Thyroid gland (tissue), 4 donors: ENCODE measurements at regions not wholly inside any gene's neighbourhood (a gene's known extent, or its start where the extent isn't known, plus 50 kb on each side); places are given as distances from the start of the nearest gene placed in this dataset.
A peak's percentile ranks its signal among the peaks of the same experiment; 100 is the strongest.

Source experiments
- DNase-seq, 2 donors: peaks; one replicate each; pipeline ENCODE4 v3.0.0-alpha.2; 2019
- H3K27ac ChIP-seq, 3 donors: fragments of 200-600 bp; sonication (generic); 1 replicate in 2 of 3; 2 replicates in 1 of 3; pipeline ENCODE4 v1.5.1; 2016 to 2019; ENCODE audit warnings: mild to moderate bottlenecking in 1 of 3, moderate library complexity in 1 of 3
- H3K27me3 ChIP-seq: fragments of 200-600 bp; sonication (generic); one replicate; pipeline ENCODE4 v1.5.1; 2019
- H3K36me3 ChIP-seq, 2 donors: fragments of 200-600 bp; sonication (generic); one replicate each; pipeline ENCODE4 v1.5.1; 2016 to 2019
- H3K4me1 ChIP-seq, 2 donors: fragments of 200-600 bp; sonication (generic); one replicate each; pipeline ENCODE4 v1.5.1; 2017 to 2019
- H3K4me3 ChIP-seq, 3 donors: fragments of 200-600 bp; sonication (generic); replicated peaks in 1 of 3; 1 replicate in 2 of 3; 2 replicates in 1 of 3; pipeline ENCODE4 v1.5.1; 2016; ENCODE audit warnings: mild to moderate bottlenecking in 1 of 3
- H3K9me3 ChIP-seq: fragments of 200-600 bp; sonication (generic); one replicate; pipeline ENCODE4 v1.5.1; 2017
- CTCF ChIP-seq, 6 experiments: fragments of 200-600 bp in 3 of 6; fragments of 450-650 bp in 3 of 6; sonication (generic) in 3 of 6; IDR thresholded peaks; one replicate each; pipeline ENCODE4 v1.5.1; 2016 to 2019; ENCODE audit warnings: antibody characterized with exemption in 6 of 6, mild to moderate bottlenecking in 2 of 6, inconsistent platforms in 1 of 6, moderate library complexity in 1 of 6
- POLR2A ChIP-seq, 2 donors: fragments of 450-650 bp; IDR thresholded peaks; one replicate each; pipeline ENCODE4 v1.6.1; 2017; ENCODE audit warnings: antibody characterized with exemption in 2 of 2, mild to moderate bottlenecking in 2 of 2, moderate library complexity in 1 of 2
- WGBS, 2 donors: methylation state at CpG; one replicate each; pipeline ENCODE4 v1.1.5; 2017; 5-methylcytosine and 5-hydroxymethylcytosine counted together
- intact Hi-C: fragments of 100-400 bp; cut with DNase I; formaldehyde crosslinking; loops from one replicate; pipeline ENCODE4 v1.15.1; 2023

GRCh38 chr2:134778372-134778771 lies 59.6 kb upstream of the TMEM163 start:
- TF ChIP-seq POLR2A (IDR thresholded peaks at IDR 0.05) (no peak), CTCF (IDR thresholded peaks at IDR 0.05) (no peak)
- no peak overlapping the region for H3K4me3 ChIP-seq
- no peaks in the 10 kb centered on the region for H3K36me3 ChIP-seq
- no peak for DNase-seq
- H3K9me3 ChIP-seq: no peaks in the 10 kb centered on the region
- H3K4me1 ChIP-seq: peaks cover 9 to 20% of the 10 kb centered on the region in 2 donors
- intact Hi-C loops: no loop called here
- no peak overlapping the region for H3K27ac ChIP-seq
- 93 to 94% methylated on average over 4 of the region's 4 CpGs for WGBS, 2 donors
- no peaks in the 10 kb centered on the region for H3K27me3 ChIP-seq

GRCh38 chr2:134780972-134781371 lies 57.4 kb upstream of the ACMSD start:
- 32 to 38% methylated on average over 1 of the region's 1 CpG for WGBS, 2 donors
- Histone ChIP-seq H3K4me1 (peaks cover 9 to 20% of the 10 kb centered on the region in 2 donors), H3K9me3 (no peaks in the 10 kb centered on the region), H3K27ac (peak overlapping the region in 1 of 3 donors; percentile 55), H3K36me3 (no peaks in the 10 kb centered on the region), H3K4me3 (no peak overlapping the region), H3K27me3 (no peaks in the 10 kb centered on the region)
- DNase-seq: no peak
- intact Hi-C loops: no loop called here
- TF ChIP-seq POLR2A (IDR thresholded peaks at IDR 0.05): no peak
- TF ChIP-seq CTCF (IDR thresholded peaks at IDR 0.05): no peak

DNA sequence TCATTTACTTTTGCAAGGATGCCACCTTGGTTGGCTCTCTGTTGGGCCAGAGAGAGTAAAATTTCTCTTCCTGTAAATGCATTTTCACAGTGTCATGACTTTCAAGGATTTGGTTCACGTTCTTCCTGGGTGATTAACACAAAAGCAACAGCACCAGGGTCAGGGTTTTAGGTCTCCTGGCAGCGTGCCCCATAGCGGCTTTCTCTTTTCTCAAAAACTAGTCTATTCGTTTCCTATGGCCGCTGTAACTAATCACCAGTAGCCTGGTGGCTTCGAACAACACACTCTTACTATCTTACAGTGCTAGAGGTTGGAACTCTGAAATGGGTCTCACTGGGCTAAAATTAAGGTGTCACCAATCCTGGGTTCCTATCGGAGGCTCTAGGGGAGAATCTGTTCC lies 56.3 kb upstream of the ACMSD start:
- no peaks in the 10 kb centered on the region for H3K27me3 ChIP-seq
- H3K36me3 ChIP-seq: no peaks in the 10 kb centered on the region
- peak overlapping the region in 1 of 3 donors; percentile 30 for H3K27ac ChIP-seq
- intact Hi-C loops: no loop called here
- no peak for DNase-seq
- 86 to 89% methylated on average over 7 of the region's 7 CpGs for WGBS, 2 donors
- no peak for TF ChIP-seq CTCF (IDR thresholded peaks at IDR 0.05)
- TF ChIP-seq POLR2A (IDR thresholded peaks at IDR 0.05): no peak
- no peak overlapping the region for H3K4me3 ChIP-seq
- H3K4me1 ChIP-seq: peaks cover 9 to 20% of the 10 kb centered on the region in 2 donors
- no peaks in the 10 kb centered on the region for H3K9me3 ChIP-seq

- no peaks in the 10 kb centered on the region for H3K9me3 ChIP-seq
- TF ChIP-seq CTCF (IDR thresholded peaks at IDR 0.05): peak in 4 of 6 experiments; percentile 36 to 67 (median 42)
- TF ChIP-seq POLR2A (IDR thresholded peaks at IDR 0.05): no peak
- WGBS, 2 donors: 35 to 61% methylated on average over 3 of the region's 3 CpGs
- no peaks in the 10 kb centered on the region for H3K36me3 ChIP-seq
- H3K27ac ChIP-seq: peak overlapping the region in 2 of 3 donors; percentile 21 to 30
- no peaks in the 10 kb centered on the region for H3K27me3 ChIP-seq
- peaks cover 9 to 20% of the 10 kb centered on the region in 2 donors for H3K4me1 ChIP-seq
- DNase-seq: peak in 1 of 2 donors; percentile 25
- H3K4me3 ChIP-seq: no peak overlapping the region
- intact Hi-C loops: no loop called here
Observed at GRCh38 chr2:134782792-134783191, 55.6 kb upstream of the ACMSD start.

GRCh38 chr2:134783912-134784311 lies 54.5 kb upstream of the ACMSD start:
- Histone ChIP-seq H3K9me3 (no peaks in the 10 kb centered on the region), H3K27me3 (no peaks in the 10 kb centered on the region), H3K4me3 (no peak overlapping the region), H3K36me3 (no peaks in the 10 kb centered on the region), H3K27ac (no peak overlapping the region), H3K4me1 (peaks cover 9 to 20% of the 10 kb centered on the region in 2 donors)
- WGBS, 2 donors: 68 to 70% methylated on average over 2 of the region's 2 CpGs
- DNase-seq: no peak
- TF ChIP-seq CTCF (IDR thresholded peaks at IDR 0.05) (no peak), POLR2A (IDR thresholded peaks at IDR 0.05) (no peak)
- intact Hi-C loops: no loop called here
